ENCODE measurements at regions not wholly inside any gene's neighbourhood (a gene's known extent, or its start where the extent isn't known, plus 50 kb on each side); places are given as distances from the start of the nearest gene placed in this dataset.
"Not testable (repeated sequence)": the region's sequence is repeated elsewhere in the genome, so short reads cannot be mapped to it uniquely, and the experiment has no call there.

DNA sequence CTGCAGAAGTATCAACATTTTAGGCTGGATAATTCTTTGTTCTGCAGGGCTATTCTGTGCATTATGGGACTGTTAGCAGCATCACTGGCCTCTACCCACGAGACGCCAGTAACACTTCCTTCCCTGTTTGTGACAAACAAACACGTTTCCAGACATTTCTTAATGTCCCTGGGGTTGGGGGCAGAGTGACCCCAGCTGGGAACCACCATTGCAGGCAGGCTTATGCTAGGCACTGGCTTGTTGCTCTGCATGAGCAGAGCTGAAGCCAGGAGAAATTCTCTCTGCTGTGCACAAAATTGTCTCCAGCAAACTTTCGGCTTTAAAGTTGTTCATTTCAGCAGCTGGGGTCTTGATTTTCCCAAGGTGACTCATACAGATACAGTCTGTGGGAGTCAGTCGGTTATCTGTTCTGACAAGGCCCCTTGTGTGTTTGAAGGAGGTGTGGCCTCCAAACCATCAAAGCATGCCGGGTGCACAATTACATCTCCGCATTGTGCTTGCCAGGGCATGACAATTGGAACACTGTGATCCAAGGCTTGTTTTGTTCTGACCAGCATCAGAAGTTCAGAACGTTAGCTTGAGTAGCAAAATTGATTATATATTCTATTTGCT lies 156.4 kb upstream of the BOD1L1 start:
- TF ChIP-seq SUZ12 (IDR thresholded peaks at IDR 0.05; ENCODE audit: extremely low read depth, insufficient read depth, insufficient read length) = no peak
- no peak for DNase-seq (ENCODE audit: low read depth, low spot score)
- no peak overlapping the region for H3K4me3 ChIP-seq (ENCODE audit: insufficient read length, low read depth)
- H3K9ac ChIP-seq (ENCODE audit: insufficient read length, low read depth) = no peak overlapping the region
- no peaks in the 10 kb centered on the region for H3K9me3 ChIP-seq (ENCODE audit: insufficient read depth, low read length)
- no peaks in the 10 kb centered on the region for H3K4me1 ChIP-seq (ENCODE audit: insufficient read depth, insufficient read length)
- H3K27me3 ChIP-seq (ENCODE audit: insufficient read depth, insufficient read length) = no peaks in the 10 kb centered on the region
- no peaks in the 10 kb centered on the region for H3K36me3 ChIP-seq (ENCODE audit: insufficient read depth, insufficient read length, low read length)

DNA sequence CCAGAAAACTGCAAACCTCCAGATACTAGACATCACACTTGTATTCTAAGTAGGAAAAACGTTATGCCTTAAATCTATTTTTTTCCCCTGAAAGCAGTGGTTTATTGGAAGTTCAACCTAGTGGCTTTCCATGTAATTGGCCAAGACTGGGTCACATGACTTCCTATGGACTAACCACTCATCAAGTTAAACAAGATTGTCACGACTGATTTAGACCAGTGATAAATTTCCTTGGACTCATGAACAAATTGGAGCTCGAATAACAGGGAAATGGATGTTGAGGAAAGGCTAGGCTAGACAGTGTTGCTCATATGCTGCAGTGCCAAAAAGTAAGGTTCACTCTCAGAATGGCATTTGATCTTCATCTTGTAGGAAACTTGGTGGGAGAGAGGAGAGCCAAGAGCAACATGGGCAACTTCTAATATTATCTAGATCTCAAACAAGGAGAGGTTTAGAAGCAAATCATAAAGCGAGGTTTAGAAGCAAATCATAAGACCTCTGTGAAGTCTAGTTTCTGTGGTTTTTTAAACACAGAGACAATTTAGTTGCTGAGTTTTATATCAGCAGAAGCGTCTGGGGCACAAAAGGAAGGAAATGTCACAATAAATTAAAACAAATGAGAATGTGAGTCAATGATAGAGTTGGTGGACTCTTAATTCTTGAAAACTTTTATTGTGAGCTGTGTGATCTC lies 165.6 kb upstream of the BOD1L1 start:
- Histone ChIP-seq H3K4me3 (ENCODE audit: insufficient read length, low read depth) (no peak overlapping the region), H3K9me3 (ENCODE audit: insufficient read depth, low read length) (0 out of 2 replicates have a peak, but pooled peaks cover under 1% of the 10 kb centered on the region), H3K27me3 (ENCODE audit: insufficient read depth, insufficient read length) (no peaks in the 10 kb centered on the region), H3K36me3 (ENCODE audit: insufficient read depth, insufficient read length, low read length) (no peaks in the 10 kb centered on the region), H3K9ac (ENCODE audit: insufficient read length, low read depth) (no peak overlapping the region), H3K4me1 (ENCODE audit: insufficient read depth, insufficient read length) (no peaks in the 10 kb centered on the region)
- TF ChIP-seq ZNF274 (IDR thresholded peaks at IDR 0.05; ENCODE audit: low read depth, low read length) (no peak), SUZ12 (IDR thresholded peaks at IDR 0.05; ENCODE audit: extremely low read depth, insufficient read depth, insufficient read length) (no peak), YY1 (IDR thresholded peaks at IDR 0.05; ENCODE audit: insufficient read depth, insufficient read length) (no peak)
- no peak for DNase-seq (ENCODE audit: low read depth, low spot score)

DNA sequence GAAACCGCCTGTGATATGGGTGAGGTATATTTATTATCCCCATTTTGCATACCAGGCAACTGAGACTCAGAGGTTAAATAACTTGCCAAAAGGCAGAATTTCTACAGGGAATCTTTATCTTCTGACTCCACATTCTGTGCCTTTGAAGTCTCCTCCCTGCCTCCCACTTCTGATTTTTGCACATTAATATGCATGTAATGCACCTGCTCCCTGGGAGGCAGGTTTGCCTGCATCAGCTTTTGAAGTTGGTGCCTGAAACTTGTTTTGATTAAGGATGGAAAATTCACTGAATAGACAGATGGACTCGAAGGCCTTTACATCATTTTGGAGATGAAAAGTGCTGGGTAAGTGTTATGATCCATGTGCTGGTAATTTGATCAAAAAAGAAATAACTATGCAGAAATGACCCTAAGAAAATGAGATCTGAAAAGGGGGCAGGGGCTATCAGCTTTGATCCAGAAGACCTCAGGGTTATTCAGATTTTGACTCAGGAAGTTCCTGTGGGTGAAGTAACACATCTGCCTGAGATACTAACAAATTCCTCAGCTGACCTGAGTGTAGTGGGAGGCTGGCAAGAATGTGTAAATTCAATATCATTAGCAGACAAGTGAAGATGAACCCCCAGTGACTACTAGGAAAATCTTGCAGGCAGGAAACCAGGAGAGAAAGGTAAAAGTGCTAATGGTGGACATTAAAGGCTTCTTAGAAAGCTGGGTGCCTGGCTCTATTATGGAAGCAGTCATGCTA lies 167.5 kb upstream of the BOD1L1 start:
- TF ChIP-seq YY1 (IDR thresholded peaks at IDR 0.05; ENCODE audit: insufficient read depth, insufficient read length) = no peak
- TF ChIP-seq SUZ12 (IDR thresholded peaks at IDR 0.05; ENCODE audit: extremely low read depth, insufficient read depth, insufficient read length) = no peak
- TF ChIP-seq ZNF274 (IDR thresholded peaks at IDR 0.05; ENCODE audit: low read depth, low read length) = no peak
- H3K9ac ChIP-seq (ENCODE audit: insufficient read length, low read depth) = no peak overlapping the region
- H3K4me1 ChIP-seq (ENCODE audit: insufficient read depth, insufficient read length) = no peaks in the 10 kb centered on the region
- H3K9me3 ChIP-seq (ENCODE audit: insufficient read depth, low read length) = peaks cover 9% of the 10 kb centered on the region; the same call in 1 of the 2 replicates
- H3K27me3 ChIP-seq (ENCODE audit: insufficient read depth, insufficient read length) = no peaks in the 10 kb centered on the region
- H3K36me3 ChIP-seq (ENCODE audit: insufficient read depth, insufficient read length, low read length) = no peaks in the 10 kb centered on the region
- DNase-seq (ENCODE audit: low read depth, low spot score) = no peak
- H3K4me3 ChIP-seq (ENCODE audit: insufficient read length, low read depth) = no peak overlapping the region

DNA sequence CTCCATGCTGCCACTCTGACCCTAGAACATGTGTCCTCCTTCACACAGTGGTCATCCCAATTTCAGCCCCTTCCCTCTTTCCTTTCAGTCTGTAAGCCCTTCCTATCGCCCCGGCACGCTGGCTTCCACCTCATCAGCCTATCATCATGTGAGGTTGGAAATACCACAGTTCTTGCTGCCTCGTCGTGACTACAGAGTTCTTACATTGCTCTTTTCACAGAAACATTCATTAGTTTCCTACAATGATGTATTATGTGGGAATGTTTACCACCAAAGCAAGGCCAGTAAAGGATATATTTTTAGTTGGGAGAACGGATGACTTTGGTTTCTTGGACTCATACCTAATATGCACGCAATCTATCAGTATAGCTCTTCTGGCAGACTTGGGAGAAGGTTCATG lies 169.5 kb upstream of the BOD1L1 start:
- Histone ChIP-seq H3K4me3 (ENCODE audit: insufficient read length, low read depth) (no peak overlapping the region), H3K27me3 (ENCODE audit: insufficient read depth, insufficient read length) (no peaks in the 10 kb centered on the region), H3K36me3 (ENCODE audit: insufficient read depth, insufficient read length, low read length) (no peaks in the 10 kb centered on the region), H3K9ac (ENCODE audit: insufficient read length, low read depth) (no peak overlapping the region), H3K9me3 (ENCODE audit: insufficient read depth, low read length) (peaks cover 9% of the 10 kb centered on the region; the same call in 1 of the 2 replicates), H3K4me1 (ENCODE audit: insufficient read depth, insufficient read length) (no peaks in the 10 kb centered on the region)
- no peak for DNase-seq (ENCODE audit: low read depth, low spot score)
- no peak for TF ChIP-seq SUZ12 (IDR thresholded peaks at IDR 0.05; ENCODE audit: extremely low read depth, insufficient read depth, insufficient read length)
- no peak for TF ChIP-seq YY1 (IDR thresholded peaks at IDR 0.05; ENCODE audit: insufficient read depth, insufficient read length)
- TF ChIP-seq ZNF274 (IDR thresholded peaks at IDR 0.05; ENCODE audit: low read depth, low read length) = no peak

DNA sequence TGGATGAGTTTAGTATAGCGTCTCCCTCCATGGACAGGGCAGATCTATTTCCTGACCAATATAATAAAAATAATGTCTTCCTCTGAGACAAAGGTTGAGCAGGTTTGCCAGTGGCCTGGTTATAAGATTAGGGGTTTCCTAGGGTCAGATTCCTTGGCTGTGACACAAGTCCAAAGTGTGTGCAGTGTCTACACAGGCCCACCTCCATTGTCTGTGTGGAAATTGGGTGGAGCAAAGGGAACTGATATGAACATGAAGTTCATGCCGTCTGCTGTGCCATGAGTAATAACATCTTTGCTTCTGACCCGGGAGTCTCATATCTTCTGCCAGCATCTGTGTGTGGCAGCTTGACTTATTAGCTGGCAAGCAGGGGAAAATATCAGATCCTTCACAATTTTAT lies 187.7 kb upstream of the BOD1L1 start:
- Histone ChIP-seq H3K9me3 (ENCODE audit: insufficient read depth, low read length) (no peaks in the 10 kb centered on the region), H3K4me3 (ENCODE audit: insufficient read length, low read depth) (no peak overlapping the region), H3K4me1 (ENCODE audit: insufficient read depth, insufficient read length) (no peaks in the 10 kb centered on the region)

DNA sequence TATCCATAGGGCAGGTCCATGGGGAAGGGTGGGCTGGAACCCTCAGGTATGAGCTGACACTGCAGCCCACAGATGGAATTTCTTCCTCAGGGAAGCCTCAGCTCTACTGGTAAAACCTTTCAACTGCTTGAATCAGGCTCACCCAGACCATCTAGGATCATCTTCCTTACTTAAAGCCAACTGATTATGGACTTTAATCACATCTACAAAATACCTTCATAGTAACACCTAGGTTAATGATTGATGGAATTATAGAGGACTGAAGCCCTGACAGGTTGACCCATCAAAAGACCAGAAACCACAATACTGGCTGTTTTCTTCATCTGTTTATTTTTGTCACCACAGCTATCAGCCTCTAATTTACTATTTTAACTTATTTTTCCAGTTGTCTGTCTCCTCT lies 188.9 kb upstream of the BOD1L1 start:
- Histone ChIP-seq H3K4me3 (ENCODE audit: insufficient read length, low read depth) (no peak overlapping the region), H3K9ac (ENCODE audit: insufficient read length, low read depth) (no peak overlapping the region), H3K27me3 (ENCODE audit: insufficient read depth, insufficient read length) (no peaks in the 10 kb centered on the region), H3K9me3 (ENCODE audit: insufficient read depth, low read length) (no peaks in the 10 kb centered on the region), H3K36me3 (ENCODE audit: insufficient read depth, insufficient read length, low read length) (no peaks in the 10 kb centered on the region), H3K4me1 (ENCODE audit: insufficient read depth, insufficient read length) (no peaks in the 10 kb centered on the region)
- DNase-seq (ENCODE audit: low read depth, low spot score) = no peak
- no peak for TF ChIP-seq ZNF274 (IDR thresholded peaks at IDR 0.05; ENCODE audit: low read depth, low read length)
- TF ChIP-seq SUZ12 (IDR thresholded peaks at IDR 0.05; ENCODE audit: extremely low read depth, insufficient read depth, insufficient read length) = no peak
- no peak for TF ChIP-seq YY1 (IDR thresholded peaks at IDR 0.05; ENCODE audit: insufficient read depth, insufficient read length)

More for the DNA sequence above, 187.7 kb upstream of the BOD1L1 start:
- H3K9ac ChIP-seq (ENCODE audit: insufficient read length, low read depth) = no peak overlapping the region
- no peaks in the 10 kb centered on the region for H3K27me3 ChIP-seq (ENCODE audit: insufficient read depth, insufficient read length)
- H3K36me3 ChIP-seq (ENCODE audit: insufficient read depth, insufficient read length, low read length) = no peaks in the 10 kb centered on the region
- TF ChIP-seq YY1 (IDR thresholded peaks at IDR 0.05; ENCODE audit: insufficient read depth, insufficient read length) (no peak), SUZ12 (IDR thresholded peaks at IDR 0.05; ENCODE audit: extremely low read depth, insufficient read depth, insufficient read length) (no peak), ZNF274 (IDR thresholded peaks at IDR 0.05; ENCODE audit: low read depth, low read length) (no peak)
- DNase-seq (ENCODE audit: low read depth, low spot score) = no peak

DNA sequence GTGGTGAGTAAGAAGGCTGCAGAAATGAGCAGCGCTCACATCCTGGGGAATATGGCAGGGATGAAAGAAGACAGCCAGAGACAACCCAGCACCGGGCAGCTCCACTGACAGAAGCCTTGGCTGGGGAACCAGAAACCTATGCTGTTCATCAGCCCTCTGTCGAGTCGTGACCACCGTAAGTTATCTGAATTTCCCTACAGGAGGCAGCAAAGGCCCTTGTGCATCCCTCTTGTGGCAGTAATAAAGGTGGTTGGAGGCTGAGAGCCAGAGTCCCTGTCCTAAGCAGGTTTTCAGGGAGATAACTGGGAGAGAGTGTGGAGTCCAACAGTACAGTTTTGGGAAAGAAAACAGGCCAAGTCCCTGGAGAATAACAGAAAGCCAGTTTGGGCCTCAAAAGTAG lies 194.0 kb upstream of the BOD1L1 start:
- Histone ChIP-seq H3K9me3 (ENCODE audit: insufficient read depth, low read length) (peaks cover 7% of the 10 kb centered on the region; the same call in 1 of the 2 replicates), H3K9ac (ENCODE audit: insufficient read length, low read depth) (no peak overlapping the region), H3K36me3 (ENCODE audit: insufficient read depth, insufficient read length, low read length) (no peaks in the 10 kb centered on the region), H3K27me3 (ENCODE audit: insufficient read depth, insufficient read length) (no peaks in the 10 kb centered on the region), H3K4me3 (ENCODE audit: insufficient read length, low read depth) (no peak overlapping the region), H3K4me1 (ENCODE audit: insufficient read depth, insufficient read length) (no peaks in the 10 kb centered on the region)
- TF ChIP-seq SUZ12 (IDR thresholded peaks at IDR 0.05; ENCODE audit: extremely low read depth, insufficient read depth, insufficient read length) (no peak), YY1 (IDR thresholded peaks at IDR 0.05; ENCODE audit: insufficient read depth, insufficient read length) (no peak), ZNF274 (IDR thresholded peaks at IDR 0.05; ENCODE audit: low read depth, low read length) (no peak)
- DNase-seq (ENCODE audit: low read depth, low spot score) = peak; percentile 9

DNA sequence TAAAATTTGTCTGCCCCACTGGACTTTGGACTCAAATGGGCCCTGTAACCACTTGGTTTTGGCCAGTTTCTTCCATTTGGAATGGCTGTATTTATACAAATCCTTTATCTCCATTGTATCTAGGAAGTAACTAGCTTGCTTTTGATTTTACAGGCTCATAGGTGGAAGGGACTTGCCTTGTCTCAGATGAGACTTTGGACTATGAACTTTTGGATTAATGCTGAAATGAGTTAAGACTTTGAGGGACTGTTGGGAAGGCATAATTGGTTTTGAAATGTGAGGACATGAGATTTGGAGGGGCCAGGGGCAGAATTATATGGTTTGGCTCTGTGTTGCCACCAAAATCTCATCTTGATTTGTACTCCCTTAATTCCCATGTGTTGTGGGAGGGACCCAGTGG lies 198.3 kb upstream of the BOD1L1 start:
- H3K4me1 ChIP-seq (ENCODE audit: insufficient read depth, insufficient read length); H3K27me3 ChIP-seq (ENCODE audit: insufficient read depth, insufficient read length); H3K9ac ChIP-seq (ENCODE audit: insufficient read length, low read depth); DNase-seq (ENCODE audit: low read depth, low spot score); H3K4me3 ChIP-seq (ENCODE audit: insufficient read length, low read depth); H3K36me3 ChIP-seq (ENCODE audit: insufficient read depth, insufficient read length, low read length); H3K9me3 ChIP-seq (ENCODE audit: insufficient read depth, low read length): not testable (repeated sequence)

Data from NT2/D1 (cell line).